HEK293 (cell line): ENCODE measurements at regions not wholly inside any gene's neighbourhood (a gene's known extent, or its start where the extent isn't known, plus 50 kb on each side); places are given as distances from the start of the nearest gene placed in this dataset.

Experiments used
- CTCF ChIA-PET: fragments of 350-600 bp; formaldehyde crosslinking; extraction: SDS; loops from one replicate; lab custom pipeline; 2021; ENCODE audit warnings: antibody characterized with exemption; lab: Yijun Ruan, JAX
- POLR2A ChIA-PET: fragments of 300-600 bp; formaldehyde crosslinking; extraction: SDS; loops from one replicate; lab custom pipeline; 2020; ENCODE audit warnings: antibody characterized with exemption, inconsistent platforms; lab: Yijun Ruan, JAX
- H3K27ac ChIP-seq: fragments of 200-500 bp; sonication (Bioruptor generic); 2 replicates; pipeline ENCODE4 v1.5.1; 2014; ENCODE audit warnings: low read depth, low read length, control low read depth, inconsistent platforms; ENCODE audit errors: extremely low read depth
- H3K36me3 ChIP-seq, 2 experiments: fragments of 200-500 bp in 1 of 2; sonication (Bioruptor generic) in 1 of 2; 1 replicate in 1 of 2; 2 replicates in 1 of 2; pipeline ENCODE4 v1.5.1; 2014 to 2017; ENCODE audit warnings: inconsistent platforms in 2 of 2, low read length in 2 of 2; ENCODE audit not compliant: control insufficient read depth in 2 of 2, insufficient read depth in 1 of 2
- H3K4me1 ChIP-seq: fragments of 200-500 bp; sonication (Bioruptor generic); 2 replicates; pipeline ENCODE4 v1.5.1; 2014; ENCODE audit warnings: mild to moderate bottlenecking, low read length, inconsistent platforms; ENCODE audit not compliant: control insufficient read depth, insufficient read depth
- H3K4me3 ChIP-seq: 2 replicates; pipeline ENCODE4 v1.5.1; 2011; ENCODE audit warnings: low read depth, mild to moderate bottlenecking, control low read depth, low read length, moderate library complexity
- H3K9me3 ChIP-seq: fragments of 200-500 bp; sonication (Bioruptor generic); 2 replicates; pipeline ENCODE4 v1.5.1; 2014; ENCODE audit warnings: low read depth, low read length, inconsistent platforms; ENCODE audit not compliant: control insufficient read depth, insufficient read depth
- EGR2 ChIP-seq: fragments of 450-650 bp; formaldehyde crosslinking; IDR thresholded peaks from 2 replicates; pipeline ENCODE4 v1.5.1; 2016; ENCODE audit warnings: low read depth, missing biosample characterization, missing genetic modification characterization
- HOXA7 ChIP-seq: sonication (generic); formaldehyde crosslinking; IDR thresholded peaks from 2 replicates; pipeline ENCODE4 v1.8.1; 2022; ENCODE audit warnings: missing genetic modification reagents, borderline replicate concordance
- OSR2 ChIP-seq: fragments of 450-650 bp; formaldehyde crosslinking; IDR thresholded peaks from 2 replicates; pipeline ENCODE4 v1.5.1; 2016; ENCODE audit warnings: missing biosample characterization, missing genetic modification characterization
- SCRT2 ChIP-seq: fragments of 450-650 bp; formaldehyde crosslinking; IDR thresholded peaks from 2 replicates; pipeline ENCODE4 v1.5.1; 2016; ENCODE audit warnings: missing biosample characterization, missing genetic modification characterization
- SP3 ChIP-seq: fragments of 450-650 bp; formaldehyde crosslinking; IDR thresholded peaks from 2 replicates; pipeline ENCODE4 v1.5.1; 2016; ENCODE audit warnings: missing biosample characterization, missing genetic modification characterization
- TRIM28 ChIP-seq: IDR thresholded peaks from 2 replicates; pipeline ENCODE4 v1.6.1; 2011; ENCODE audit warnings: low read length, control low read depth, borderline replicate concordance
- WT1 ChIP-seq: fragments of 450-650 bp; formaldehyde crosslinking; IDR thresholded peaks from 2 replicates; pipeline ENCODE4 v1.5.1; 2016; ENCODE audit warnings: missing biosample characterization, missing genetic modification characterization
- YY2 ChIP-seq: fragments of 450-650 bp; formaldehyde crosslinking; IDR thresholded peaks from 2 replicates; pipeline ENCODE4 v1.5.1; 2016; ENCODE audit warnings: missing biosample characterization, missing genetic modification characterization
- ZBTB20 ChIP-seq: fragments of 450-650 bp; formaldehyde crosslinking; IDR thresholded peaks from 2 replicates; pipeline ENCODE4 v1.5.1; 2016; ENCODE audit warnings: missing biosample characterization, missing genetic modification characterization
- ZFHX2 ChIP-seq: fragments of 450-650 bp; formaldehyde crosslinking; conservative IDR thresholded peaks from 2 replicates; pipeline ENCODE4 v1.5.1; 2016; ENCODE audit warnings: missing biosample characterization, missing genetic modification characterization
- ZFP3 ChIP-seq: fragments of 450-650 bp; formaldehyde crosslinking; IDR thresholded peaks from 2 replicates; pipeline ENCODE4 v1.5.1; 2016; ENCODE audit warnings: low read depth, missing biosample characterization, missing genetic modification characterization
- ZNF132 ChIP-seq: fragments of 450-650 bp; formaldehyde crosslinking; IDR thresholded peaks from 2 replicates; pipeline ENCODE4 v1.5.1; 2017; ENCODE audit warnings: missing biosample characterization, missing genetic modification characterization, borderline replicate concordance
- ZNF133 ChIP-seq: fragments of 450-650 bp; formaldehyde crosslinking; IDR thresholded peaks from 2 replicates; pipeline ENCODE4 v1.5.1; 2016; ENCODE audit warnings: missing biosample characterization, missing genetic modification characterization
- ZNF140 ChIP-seq: fragments of 450-650 bp; formaldehyde crosslinking; IDR thresholded peaks from 2 replicates; pipeline ENCODE4 v1.5.1; 2016; ENCODE audit warnings: missing biosample characterization, missing genetic modification characterization
- ZNF37A ChIP-seq: fragments of 450-650 bp; IDR thresholded peaks from 2 replicates; pipeline ENCODE4 v1.5.1; 2018; ENCODE audit warnings: missing biosample characterization, missing genetic modification characterization
- ZNF521 ChIP-seq: fragments of 450-650 bp; formaldehyde crosslinking; IDR thresholded peaks from 2 replicates; pipeline ENCODE4 v1.5.1; 2017; ENCODE audit warnings: missing biosample characterization, mild to moderate bottlenecking, missing genetic modification characterization
- ZNF654 ChIP-seq: fragments of 450-650 bp; formaldehyde crosslinking; IDR thresholded peaks from 2 replicates; pipeline ENCODE4 v1.5.1; 2016; ENCODE audit warnings: low read depth, missing biosample characterization, missing genetic modification characterization
- ZNF776 ChIP-seq: fragments of 450-650 bp; formaldehyde crosslinking; IDR thresholded peaks from 2 replicates; pipeline ENCODE4 v1.5.0; 2017; ENCODE audit warnings: missing biosample characterization, missing genetic modification characterization, borderline replicate concordance
- ZNF785 ChIP-seq: fragments of 450-650 bp; formaldehyde crosslinking; IDR thresholded peaks from 2 replicates; pipeline ENCODE4 v1.5.1; 2016; ENCODE audit warnings: missing biosample characterization, missing genetic modification characterization
- TF ChIP-seq, protein P1 (sequence below): fragments of 450-650 bp; formaldehyde crosslinking; IDR thresholded peaks from 2 replicates; pipeline ENCODE4 v1.5.1; 2017; ENCODE audit warnings: missing biosample characterization, mild to moderate bottlenecking, missing genetic modification characterization, moderate library complexity
- TF ChIP-seq, protein P2 (sequence below): IDR thresholded peaks from 2 replicates; pipeline ENCODE4 v1.6.1; 2011; ENCODE audit warnings: mild to moderate bottlenecking, low read depth, low read length, borderline replicate concordance

DNA sequence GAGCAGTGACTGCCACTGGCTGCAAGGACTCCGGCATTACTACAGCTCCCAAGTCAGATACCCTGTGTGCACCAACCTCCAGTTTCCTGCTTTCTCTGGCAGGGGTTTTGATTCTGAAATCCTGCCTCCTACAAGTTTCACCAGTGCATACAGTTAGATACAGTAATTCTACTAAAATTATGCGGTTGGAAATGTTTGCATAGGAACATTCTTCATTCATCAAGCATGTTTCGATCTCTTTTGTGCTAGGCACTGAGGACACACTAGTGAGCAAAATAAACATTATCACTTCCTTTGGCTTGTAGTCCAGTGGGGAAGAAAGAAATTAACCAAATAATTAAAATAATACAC is 152.2 kb downstream of the TMEM167A start (continued):
- TF ChIP-seq OSR2 (no peak), YY2 (no peak), HOXA7 (CRISPR knock-in tag) (no peak)

DNA sequence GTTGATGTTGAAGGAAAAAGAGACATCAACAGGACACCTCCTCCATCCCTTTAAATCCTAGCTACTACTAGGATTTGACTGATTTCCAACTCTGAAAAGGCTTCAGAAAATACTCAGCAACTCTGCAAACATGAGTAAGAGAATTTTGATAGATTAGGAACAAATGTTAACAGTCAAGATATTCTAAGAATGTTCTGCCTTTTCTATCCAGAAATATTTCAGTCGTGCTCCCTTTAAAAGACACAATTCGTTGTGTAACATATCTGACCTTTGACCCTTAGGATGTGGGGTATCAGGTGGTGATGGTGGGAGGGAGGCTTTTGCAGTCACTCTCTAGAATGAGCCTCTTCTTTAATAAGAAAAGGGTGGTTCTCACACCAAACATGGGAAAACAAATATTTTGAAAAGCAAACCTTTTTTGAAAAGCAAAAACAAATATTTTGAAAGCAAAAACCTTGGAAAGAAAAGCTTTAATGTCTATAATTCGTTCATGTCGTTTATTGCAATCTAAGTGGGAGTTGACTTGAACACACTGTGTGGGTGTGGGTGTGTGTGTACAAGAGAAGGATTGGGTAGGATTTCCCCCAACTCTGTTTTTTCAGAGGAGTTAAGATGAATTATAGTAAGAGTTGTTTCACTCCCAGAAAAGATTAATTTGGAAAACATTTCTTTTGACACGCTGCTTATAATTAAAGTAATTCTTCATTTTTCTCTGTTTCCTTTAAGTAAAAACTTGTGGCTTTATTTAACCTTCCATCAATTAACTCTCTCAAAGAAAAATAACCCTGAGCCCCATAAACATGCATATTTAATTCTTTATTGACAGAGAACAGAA is 152.8 kb downstream of the TMEM167A start:
- TF ChIP-seq EGR2 (tag by site-specific recombination): peak; percentile 43; the same call in 1 of the 2 replicates
- peak; percentile 48 for TF ChIP-seq ZFHX2 (tag by site-specific recombination)
- TF ChIP-seq TRIM28: no peak
- no peak overlapping the region for H3K27ac ChIP-seq
- no peaks in the 10 kb centered on the region for H3K36me3 ChIP-seq
- H3K4me1 ChIP-seq: no peaks in the 10 kb centered on the region
- H3K4me3 ChIP-seq: no peak overlapping the region
- ChIA-PET CTCF (no interaction called here), POLR2A (no interaction called here)
- H3K9me3 ChIP-seq: no peaks in the 10 kb centered on the region

GRCh38 chr5:82922086-82922734 is 155.0 kb downstream of the TMEM167A start:
- no peaks in the 10 kb centered on the region for H3K9me3 ChIP-seq
- ChIA-PET POLR2A (no interaction called here), CTCF (interaction anchor here (0.6 kb wide), 1 partner anchor 8 kb away, joined by 4 read pairs; no protein-coding TSS in a partner anchor)
- no peaks in the 10 kb centered on the region for H3K4me1 ChIP-seq
- H3K36me3 ChIP-seq: no peaks in the 10 kb centered on the region
- TF ChIP-seq ZNF521 (tag by site-specific recombination) (no peak), SP3 (tag by site-specific recombination) (no peak), ZNF776 (tag by site-specific recombination) (no peak), ZNF37A (tag by site-specific recombination) (no peak), ZNF132 (tag by site-specific recombination) (no peak), ZNF140 (tag by site-specific recombination) (no peak), ZFP3 (tag by site-specific recombination) (no peak), ZNF785 (tag by site-specific recombination) (no peak), ZNF133 (no peak), WT1 (tag by site-specific recombination) (no peak), ZBTB20 (no peak), ZNF654 (tag by site-specific recombination) (no peak), SCRT2 (tag by site-specific recombination) (no peak)
- TF ChIP-seq, protein P1, sequence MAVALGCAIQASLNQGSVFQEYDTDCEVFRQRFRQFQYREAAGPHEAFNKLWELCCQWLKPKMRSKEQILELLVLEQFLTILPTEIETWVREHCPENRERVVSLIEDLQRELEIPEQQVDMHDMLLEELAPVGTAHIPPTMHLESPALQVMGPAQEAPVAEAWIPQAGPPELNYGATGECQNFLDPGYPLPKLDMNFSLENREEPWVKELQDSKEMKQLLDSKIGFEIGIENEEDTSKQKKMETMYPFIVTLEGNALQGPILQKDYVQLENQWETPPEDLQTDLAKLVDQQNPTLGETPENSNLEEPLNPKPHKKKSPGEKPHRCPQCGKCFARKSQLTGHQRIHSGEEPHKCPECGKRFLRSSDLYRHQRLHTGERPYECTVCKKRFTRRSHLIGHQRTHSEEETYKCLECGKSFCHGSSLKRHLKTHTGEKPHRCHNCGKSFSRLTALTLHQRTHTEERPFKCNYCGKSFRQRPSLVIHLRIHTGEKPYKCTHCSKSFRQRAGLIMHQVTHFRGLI: no peak
- TF ChIP-seq, protein P2, sequence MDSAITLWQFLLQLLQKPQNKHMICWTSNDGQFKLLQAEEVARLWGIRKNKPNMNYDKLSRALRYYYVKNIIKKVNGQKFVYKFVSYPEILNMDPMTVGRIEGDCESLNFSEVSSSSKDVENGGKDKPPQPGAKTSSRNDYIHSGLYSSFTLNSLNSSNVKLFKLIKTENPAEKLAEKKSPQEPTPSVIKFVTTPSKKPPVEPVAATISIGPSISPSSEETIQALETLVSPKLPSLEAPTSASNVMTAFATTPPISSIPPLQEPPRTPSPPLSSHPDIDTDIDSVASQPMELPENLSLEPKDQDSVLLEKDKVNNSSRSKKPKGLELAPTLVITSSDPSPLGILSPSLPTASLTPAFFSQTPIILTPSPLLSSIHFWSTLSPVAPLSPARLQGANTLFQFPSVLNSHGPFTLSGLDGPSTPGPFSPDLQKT: no peak
- H3K4me3 ChIP-seq: no peak overlapping the region
- H3K27ac ChIP-seq: no peak overlapping the region
